ENCODE measurements at regions not wholly inside any gene's neighbourhood (a gene's known extent, or its start where the extent isn't known, plus 50 kb on each side); places are given as distances from the start of the nearest gene placed in this dataset.

DNA sequence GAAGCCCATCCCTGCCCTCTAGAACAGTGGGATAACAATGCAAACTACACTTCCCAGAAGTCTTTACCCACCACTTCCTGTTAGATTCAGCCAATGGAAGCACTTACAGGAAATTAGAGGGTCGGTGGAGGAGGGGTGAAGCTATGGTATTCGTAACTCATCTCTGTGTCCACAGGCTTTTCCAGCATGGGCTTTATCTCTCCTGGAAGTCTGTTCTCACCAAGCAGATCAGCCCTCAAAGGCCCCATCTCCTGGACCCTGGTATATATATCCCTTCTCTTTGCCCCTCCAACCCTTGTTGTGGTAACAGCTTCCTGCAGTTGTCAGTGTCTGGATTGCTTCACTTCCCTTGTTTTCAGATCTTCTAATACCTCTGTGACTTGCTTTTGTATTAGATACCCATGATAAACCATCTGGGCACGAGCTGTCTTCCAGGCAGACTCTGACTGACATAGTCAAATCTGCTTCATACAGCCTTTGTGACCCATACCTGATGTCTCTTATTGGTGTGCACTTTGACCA, 475.0 kb upstream of the POU3F3 start:
- peak overlapping the region in 1 of 2 donors; percentile 93 for H3K27ac ChIP-seq (ENCODE audit: low read depth in 1 of 2, low read length in 2 of 2)
- no peaks in the 10 kb centered on the region for H3K36me3 ChIP-seq (replicated peaks in 1 of 2; ENCODE audit: control insufficient read depth in 1 of 2, insufficient read depth in 2 of 2, low read length in 2 of 2)
- H3K4me1 ChIP-seq (ENCODE audit: control insufficient read depth in 1 of 2, insufficient read depth in 2 of 2, low read length in 2 of 2) = peaks cover 4 to 7% of the 10 kb centered on the region in 2 donors
- Mint-ChIP-seq H3K4me1 (peaks cover 9% of the 10 kb centered on the region), H3K9me3 (peaks cover 0 to 2% (median 2%) of the 10 kb centered on the region in 7 donors), H3K4me3 (peak overlapping the region; percentile 80 to 92), H3K36me3 (no peaks in the 10 kb centered on the region), H3K27ac (peak overlapping the region; percentile 35 to 93 (median 90)), H3K27me3 (ENCODE audit: low read depth in 3 of 3) (peaks cover 0 to 5% (median 1%) of the 10 kb centered on the region in 3 donors)
- peak overlapping the region; percentile 90 for H2AFZ ChIP-seq (ENCODE audit: insufficient read depth, low read depth, low read length, poor library complexity, severe bottlenecking)
- H3K27me3 ChIP-seq (ENCODE audit: control insufficient read depth in 2 of 2, insufficient read depth in 2 of 2, low read length in 2 of 2) = no peaks in the 10 kb centered on the region
- H3K4me2 ChIP-seq (replicated peaks; ENCODE audit: extremely low read depth, low read length, poor library complexity, severe bottlenecking) = peak overlapping the region; percentile 68
- peak overlapping the region; percentile 43 to 99 (median 89) for H3K4me3 ChIP-seq (replicated peaks in 1 of 3; ENCODE audit: low read depth in 2 of 3, low read length in 3 of 3)
- H4K20me1 ChIP-seq (ENCODE audit: insufficient read depth, low read length) = no peaks in the 10 kb centered on the region
- peak; percentile 17 to 30 (median 25) for DNase-seq
- no peaks in the 10 kb centered on the region for H3K79me2 ChIP-seq (ENCODE audit: insufficient read depth, low read length)
- intact Hi-C loops (cut with micrococcal nuclease) = no loop called here
- no peaks in the 10 kb centered on the region for H3K9me3 ChIP-seq (replicated peaks in 1 of 2; ENCODE audit: control insufficient read depth in 1 of 2, insufficient read depth in 1 of 2, low read length in 2 of 2)
- WGBS (ENCODE audit: insufficient coverage) = 10% methylated on average over 1 of the region's 3 CpGs
- TF ChIP-seq, protein P1, sequence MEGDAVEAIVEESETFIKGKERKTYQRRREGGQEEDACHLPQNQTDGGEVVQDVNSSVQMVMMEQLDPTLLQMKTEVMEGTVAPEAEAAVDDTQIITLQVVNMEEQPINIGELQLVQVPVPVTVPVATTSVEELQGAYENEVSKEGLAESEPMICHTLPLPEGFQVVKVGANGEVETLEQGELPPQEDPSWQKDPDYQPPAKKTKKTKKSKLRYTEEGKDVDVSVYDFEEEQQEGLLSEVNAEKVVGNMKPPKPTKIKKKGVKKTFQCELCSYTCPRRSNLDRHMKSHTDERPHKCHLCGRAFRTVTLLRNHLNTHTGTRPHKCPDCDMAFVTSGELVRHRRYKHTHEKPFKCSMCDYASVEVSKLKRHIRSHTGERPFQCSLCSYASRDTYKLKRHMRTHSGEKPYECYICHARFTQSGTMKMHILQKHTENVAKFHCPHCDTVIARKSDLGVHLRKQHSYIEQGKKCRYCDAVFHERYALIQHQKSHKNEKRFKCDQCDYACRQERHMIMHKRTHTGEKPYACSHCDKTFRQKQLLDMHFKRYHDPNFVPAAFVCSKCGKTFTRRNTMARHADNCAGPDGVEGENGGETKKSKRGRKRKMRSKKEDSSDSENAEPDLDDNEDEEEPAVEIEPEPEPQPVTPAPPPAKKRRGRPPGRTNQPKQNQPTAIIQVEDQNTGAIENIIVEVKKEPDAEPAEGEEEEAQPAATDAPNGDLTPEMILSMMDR (IDR thresholded peaks at IDR 0.05) = no peak
- H3K9ac ChIP-seq (ENCODE audit: insufficient read depth, low read length, poor library complexity, severe bottlenecking) = peak overlapping the region; percentile 66

DNA sequence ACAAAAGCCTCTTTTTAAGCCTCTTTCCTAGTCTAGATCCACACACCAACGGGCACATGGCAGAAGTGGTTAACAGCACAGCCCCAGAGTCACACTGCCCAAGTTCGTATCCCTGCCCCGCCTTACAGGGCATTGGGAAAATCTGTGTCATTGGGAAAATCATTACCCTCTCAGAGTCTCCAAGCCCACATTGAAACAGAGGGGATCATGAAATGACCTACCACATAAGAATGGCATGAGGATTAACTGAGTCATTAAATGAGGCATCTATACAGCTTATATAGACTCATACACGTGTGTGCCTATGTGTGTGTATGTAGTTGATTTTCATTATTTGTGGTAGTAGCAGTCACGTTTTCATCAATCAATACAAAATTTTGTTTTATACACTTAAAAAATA, 469.0 kb upstream of the POU3F3 start:
- Histone ChIP-seq H4K20me1 (ENCODE audit: insufficient read depth, low read length) (no peaks in the 10 kb centered on the region), H3K9ac (ENCODE audit: insufficient read depth, low read length, poor library complexity, severe bottlenecking) (no peak overlapping the region), H3K79me2 (ENCODE audit: insufficient read depth, low read length) (no peaks in the 10 kb centered on the region), H3K4me3 (replicated peaks in 1 of 3; ENCODE audit: low read depth in 2 of 3, low read length in 3 of 3) (no peak overlapping the region), H3K4me2 (replicated peaks; ENCODE audit: extremely low read depth, low read length, poor library complexity, severe bottlenecking) (no peak overlapping the region), H2AFZ (ENCODE audit: insufficient read depth, low read depth, low read length, poor library complexity, severe bottlenecking) (no peak overlapping the region), H3K27ac (ENCODE audit: low read depth in 1 of 2, low read length in 2 of 2) (no peak overlapping the region), H3K9me3 (replicated peaks in 1 of 2; ENCODE audit: control insufficient read depth in 1 of 2, insufficient read depth in 1 of 2, low read length in 2 of 2) (no peaks in the 10 kb centered on the region), H3K27me3 (ENCODE audit: control insufficient read depth in 2 of 2, insufficient read depth in 2 of 2, low read length in 2 of 2) (no peaks in the 10 kb centered on the region), H3K36me3 (replicated peaks in 1 of 2; ENCODE audit: control insufficient read depth in 1 of 2, insufficient read depth in 2 of 2, low read length in 2 of 2) (no peaks in the 10 kb centered on the region), H3K4me1 (ENCODE audit: control insufficient read depth in 1 of 2, insufficient read depth in 2 of 2, low read length in 2 of 2) (no peaks in the 10 kb centered on the region)
- TF ChIP-seq, protein P1 (IDR thresholded peaks at IDR 0.05) = no peak
- Mint-ChIP-seq H3K4me1 (peaks cover under 1% of the 10 kb centered on the region), H3K27ac (no peak overlapping the region), H3K27me3 (ENCODE audit: low read depth in 3 of 3) (peaks cover 1 to 6% (median 6%) of the 10 kb centered on the region in 3 donors), H3K36me3 (no peaks in the 10 kb centered on the region), H3K9me3 (peaks cover 0 to 6% (median 2%) of the 10 kb centered on the region in 7 donors), H3K4me3 (no peak overlapping the region)
- no peak for DNase-seq
- intact Hi-C loops (cut with micrococcal nuclease) = no loop called here
- WGBS (ENCODE audit: insufficient coverage) = 88% methylated on average over 1 of the region's 5 CpGs
